H1 (cell line): ENCODE measurements at regions not wholly inside any gene's neighbourhood (a gene's known extent, or its start where the extent isn't known, plus 50 kb on each side); places are given as distances from the start of the nearest gene placed in this dataset.

Source experiments
- CTCF ChIA-PET: fragments of 300-600 bp; sonication (Branson Sonifier 250); formaldehyde crosslinking; loops from one replicate; lab custom pipeline; 2021; ENCODE audit not compliant: partially characterized antibody; lab: Charles Lee
- POLR2A ChIA-PET: fragments of 300-600 bp; sonication (Branson Sonifier 250); formaldehyde crosslinking; loops from one replicate; lab custom pipeline; 2021; ENCODE audit warnings: inconsistent platforms; ENCODE audit not compliant: partially characterized antibody; lab: Charles Lee
- DNase-seq, 2 experiments: peaks; one replicate each; pipeline versions ENCODE4 v3.0.0 to v3.0.0-alpha.2; 2010 to 2022; ENCODE audit warnings: low spot score in 2 of 2, low read depth in 1 of 2, mixed read lengths in 1 of 2
- FAIRE-seq: peaks from 2 replicates; lab custom pipeline; 2011; peaks lifted over from hg19 to GRCh38; lab: Jason Lieb, UNC
- H2AFZ ChIP-seq: 2 replicates; pipeline ENCODE4 v1.8.1; 2012; ENCODE audit warnings: low read length, inconsistent platforms
- H2AK5ac ChIP-seq: 2 replicates; pipeline ENCODE4 v1.6.1; 2013; ENCODE audit warnings: low read depth, low read length
- H2BK120ac ChIP-seq: replicated peaks from 2 replicates; pipeline ENCODE3; 2013; ENCODE audit warnings: low read depth, low read length, inconsistent platforms
- H2BK12ac ChIP-seq: 2 replicates; pipeline ENCODE4 v1.6.1; 2013; ENCODE audit warnings: low read depth, low read length
- H2BK15ac ChIP-seq: 2 replicates; pipeline ENCODE4 v1.6.1; 2013; ENCODE audit warnings: low read length
- H2BK20ac ChIP-seq: 2 replicates; pipeline ENCODE4 v1.6.1; 2013; ENCODE audit warnings: low read length
- H2BK5ac ChIP-seq: 2 replicates; pipeline ENCODE4 v1.6.1; 2013; ENCODE audit warnings: low read depth, low read length
- H3K14ac ChIP-seq: 2 replicates; pipeline ENCODE4 v1.6.1; 2013; ENCODE audit warnings: inconsistent platforms; ENCODE audit not compliant: insufficient read length
- H3K18ac ChIP-seq: 2 replicates; pipeline ENCODE4 v1.6.1; 2013; ENCODE audit warnings: low read length; ENCODE audit errors: extremely low read depth
- H3K23ac ChIP-seq: 2 replicates; pipeline ENCODE4 v1.6.1; 2013; ENCODE audit warnings: inconsistent platforms; ENCODE audit not compliant: insufficient read length
- H3K23me2 ChIP-seq: 2 replicates; pipeline ENCODE4 v1.6.1; 2013; ENCODE audit warnings: low read depth, low read length
- H3K27ac ChIP-seq: 2 replicates; pipeline ENCODE4 v1.6.1; 2011; ENCODE audit warnings: low read depth, low read length, inconsistent platforms
- H3K27me3 ChIP-seq, 4 experiments: replicated peaks in 1 of 4; 1 replicate in 1 of 4; 2 replicates in 3 of 4; pipeline versions ENCODE4 v1.6.1 to v1.8.1; 2011 to 2013; ENCODE audit warnings: low read length in 3 of 4, mild to moderate bottlenecking in 3 of 4, inconsistent platforms in 2 of 4, mixed read lengths in 2 of 4, moderate library complexity in 1 of 4; ENCODE audit not compliant: control insufficient read depth in 3 of 4, insufficient read depth in 3 of 4; ENCODE audit errors: extremely low read depth in 1 of 4
- H3K36me3 ChIP-seq, 4 experiments: 2 replicates each; pipeline versions ENCODE4 v1.6.1 to v1.8.1; 2011 to 2013; ENCODE audit warnings: mild to moderate bottlenecking in 4 of 4, low read length in 3 of 4, moderate library complexity in 2 of 4, control low read depth in 1 of 4, inconsistent platforms in 1 of 4; ENCODE audit not compliant: insufficient read depth in 4 of 4, control insufficient read depth in 2 of 4
- H3K4ac ChIP-seq: replicated peaks from 2 replicates; pipeline ENCODE3; 2013; ENCODE audit warnings: low read length, low read depth, mixed read lengths, inconsistent platforms; ENCODE audit not compliant: insufficient read length
- H3K4me1 ChIP-seq, 4 experiments: replicated peaks in 1 of 4; 1 replicate in 1 of 4; 2 replicates in 3 of 4; pipeline versions ENCODE4 v1.6.1 to v1.8.1; 2011 to 2013; ENCODE audit warnings: low read length in 3 of 4, inconsistent platforms in 2 of 4, mixed read lengths in 1 of 4; ENCODE audit not compliant: insufficient read depth in 4 of 4, control insufficient read depth in 3 of 4
- H3K4me2 ChIP-seq, 2 experiments: 2 replicates each; pipeline versions ENCODE4 v1.6.1 to v1.8.1; 2011 to 2013; ENCODE audit warnings: low read depth in 2 of 2, low read length in 2 of 2, control low read depth in 1 of 2, inconsistent platforms in 1 of 2, mild to moderate bottlenecking in 1 of 2; ENCODE audit not compliant: insufficient read depth in 1 of 2
- H3K4me3 ChIP-seq, 4 experiments: fragments of 200-600, 300-600 bp in 1 of 4; sonication (generic), shearing (Covaris generic), sonication (Bioruptor Twin) in 1 of 4; 2 replicates each; pipeline versions ENCODE4 v1.5.1 to v1.8.1; 2011 to 2016; ENCODE audit warnings: low read length in 4 of 4, low read depth in 3 of 4, control low read depth in 2 of 4, inconsistent platforms in 2 of 4, mild to moderate bottlenecking in 2 of 4, mixed read lengths in 1 of 4, moderate library complexity in 1 of 4; ENCODE audit not compliant: insufficient read depth in 2 of 4; ENCODE audit errors: extremely low read depth in 1 of 4
- H3K56ac ChIP-seq: replicated peaks from 2 replicates; pipeline ENCODE3; 2013; ENCODE audit warnings: low read depth, mild to moderate bottlenecking, mixed read lengths, low read length, inconsistent platforms; ENCODE audit not compliant: insufficient read length
- H3K79me1 ChIP-seq: 2 replicates; pipeline ENCODE4 v1.6.1; 2013; ENCODE audit warnings: low read depth, low read length, control low read depth
- H3K79me2 ChIP-seq, 2 experiments: 2 replicates each; pipeline versions ENCODE4 v1.6.1 to v1.8.1; 2012 to 2013; ENCODE audit warnings: low read length in 2 of 2, mild to moderate bottlenecking in 2 of 2, inconsistent platforms in 1 of 2; ENCODE audit not compliant: insufficient read depth in 2 of 2, control insufficient read depth in 1 of 2
- H3K9ac ChIP-seq, 4 experiments: replicated peaks in 1 of 4; 1 replicate in 1 of 4; 2 replicates in 3 of 4; pipeline versions ENCODE4 v1.6.1 to v1.8.1; 2011 to 2013; ENCODE audit warnings: low read depth in 3 of 4, low read length in 3 of 4, control low read depth in 2 of 4, mild to moderate bottlenecking in 2 of 4, moderate library complexity in 2 of 4, inconsistent platforms in 1 of 4; ENCODE audit errors: extremely low read depth in 1 of 4
- H3K9me3 ChIP-seq, 2 experiments: 2 replicates each; pipeline versions ENCODE4 v1.6.1 to v1.8.1; 2012 to 2013; ENCODE audit warnings: mild to moderate bottlenecking in 2 of 2, moderate library complexity in 2 of 2, control low read depth in 1 of 2, inconsistent platforms in 1 of 2, low read depth in 1 of 2, low read length in 1 of 2, mixed read lengths in 1 of 2; ENCODE audit not compliant: insufficient read depth in 2 of 2
- H4K20me1 ChIP-seq, 2 experiments: replicated peaks in 1 of 2; 2 replicates each; pipeline versions ENCODE3 to v1.8.1; 2011 to 2013; ENCODE audit warnings: inconsistent platforms in 2 of 2, low read length in 2 of 2, mild to moderate bottlenecking in 1 of 2; ENCODE audit not compliant: insufficient read depth in 2 of 2, control insufficient read depth in 1 of 2
- H4K5ac ChIP-seq: 2 replicates; pipeline ENCODE4 v1.6.1; 2013; ENCODE audit warnings: low read length, low read depth, mixed read lengths, inconsistent platforms; ENCODE audit not compliant: insufficient read length
- H4K8ac ChIP-seq: 2 replicates; pipeline ENCODE4 v1.8.0; 2013; ENCODE audit warnings: mild to moderate bottlenecking, moderate library complexity, low read length, inconsistent platforms; ENCODE audit not compliant: insufficient read depth; ENCODE audit errors: extremely low read depth
- H4K91ac ChIP-seq: replicated peaks from 2 replicates; pipeline ENCODE3; 2013; ENCODE audit warnings: low read length, mixed read lengths, inconsistent platforms; ENCODE audit not compliant: insufficient read length
- EP300 ChIP-seq, 2 experiments: IDR thresholded peaks; 1 replicate in 1 of 2; 2 replicates in 1 of 2; pipeline ENCODE4 v1.6.1; 2011 to 2012; ENCODE audit warnings: low read depth in 2 of 2, low read length in 2 of 2, mild to moderate bottlenecking in 2 of 2, borderline replicate concordance in 1 of 2, inconsistent platforms in 1 of 2, moderate library complexity in 1 of 2
- HDAC2 ChIP-seq, 2 experiments: fragments of 300-600 bp in 1 of 2; sonication (generic) in 1 of 2; IDR thresholded peaks; 2 replicates each; pipeline ENCODE4 v1.6.1; 2011 to 2012; ENCODE audit warnings: low read depth in 2 of 2, low read length in 2 of 2, mild to moderate bottlenecking in 2 of 2, moderate library complexity in 2 of 2, borderline replicate concordance in 1 of 2, inconsistent platforms in 1 of 2
- KDM1A ChIP-seq: fragments of 200-600, 300-600 bp; sonication (generic); IDR thresholded peaks from 2 replicates; pipeline ENCODE4 v1.7.1; 2016; ENCODE audit warnings: mild to moderate bottlenecking, low read length, borderline replicate concordance
- KDM4A ChIP-seq: IDR thresholded peaks from one replicate; pipeline ENCODE4 v1.7.1; 2012; ENCODE audit warnings: low read depth, mild to moderate bottlenecking, moderate library complexity, low read length, inconsistent platforms; ENCODE audit not compliant: severe bottlenecking
- RBBP5 ChIP-seq: IDR thresholded peaks from 2 replicates; pipeline ENCODE4 v1.7.1; 2012; ENCODE audit warnings: low read depth, mild to moderate bottlenecking, inconsistent platforms, low read length, moderate library complexity, borderline replicate concordance
- SIX5 ChIP-seq: IDR thresholded peaks from 2 replicates; pipeline ENCODE4 v1.6.1; 2011; ENCODE audit warnings: mild to moderate bottlenecking, low read depth, low read length
- SUZ12 ChIP-seq: fragments of 200-600 bp; sonication (generic); IDR thresholded peaks from 2 replicates; pipeline ENCODE4 v1.6.1; 2012; ENCODE audit warnings: mild to moderate bottlenecking, inconsistent platforms, low read length, moderate library complexity, mixed read lengths
- YY1 ChIP-seq: IDR thresholded peaks from 2 replicates; pipeline ENCODE4 v1.6.1; 2011; ENCODE audit warnings: low read depth, mild to moderate bottlenecking, low read length
- WGBS, 2 experiments: shearing (Covaris generic) in 1 of 2; methylation state at CpG; one replicate each; pipeline versions ENCODE4 v1.1.6 to v1.1.7; 2013 to 2015; ENCODE audit warnings: low lambda C conversion rate in 2 of 2, mixed read lengths in 2 of 2, inconsistent platforms in 1 of 2, low coverage in 1 of 2, missing lambda C conversion rate in 1 of 2; ENCODE audit not compliant: insufficient replicate concordance in 2 of 2, insufficient coverage in 1 of 2, insufficient read length in 1 of 2; ENCODE audit errors: extremely low coverage in 1 of 2, missing lambda C conversion rate in 1 of 2; 5-methylcytosine and 5-hydroxymethylcytosine counted together

GRCh38 chr11:69218271-69218682, 62.5 kb downstream of the SMIM38 start:
- 85% methylated on average over 8 of the region's 8 CpGs; no CpG with 5 or more reads in 1 of the 2 experiments for WGBS, 2 experiments
- H4K8ac ChIP-seq: no peak overlapping the region
- no peak overlapping the region for H3K9ac ChIP-seq
- no peak overlapping the region for H2BK12ac ChIP-seq
- no peak overlapping the region for H2AFZ ChIP-seq
- no peaks in the 10 kb centered on the region for H3K36me3 ChIP-seq
- ChIA-PET CTCF (no interaction called here), POLR2A (no interaction called here)
- FAIRE-seq: no peak
- H4K91ac ChIP-seq: no peak overlapping the region
- no peaks in the 10 kb centered on the region; the same call in 1 of the 2 replicates for H3K23me2 ChIP-seq
- no peak overlapping the region for H3K56ac ChIP-seq
- H2BK20ac ChIP-seq: no peak overlapping the region
- H3K14ac ChIP-seq: no peak overlapping the region
- H3K4ac ChIP-seq: no peak overlapping the region
- no peak overlapping the region for H2BK15ac ChIP-seq
- H3K4me3 ChIP-seq: no peak overlapping the region
- no peak overlapping the region for H3K23ac ChIP-seq
- H3K4me1 ChIP-seq: no peaks in the 10 kb centered on the region
- H2AK5ac ChIP-seq: no peak overlapping the region
- H2BK5ac ChIP-seq: no peak overlapping the region
- DNase-seq: peak in 1 of 2 experiments; percentile 29
- no peak overlapping the region for H2BK120ac ChIP-seq
- no peaks in the 10 kb centered on the region for H3K79me1 ChIP-seq
- H3K27me3 ChIP-seq: no peaks in the 10 kb centered on the region
- no peak overlapping the region for H3K4me2 ChIP-seq
- no peak overlapping the region for H3K27ac ChIP-seq
- no peaks in the 10 kb centered on the region for H4K20me1 ChIP-seq
- H3K79me2 ChIP-seq: no peaks in the 10 kb centered on the region
- H4K5ac ChIP-seq: no peak overlapping the region
- no peak overlapping the region for H3K18ac ChIP-seq
- H3K9me3 ChIP-seq: no peaks in the 10 kb centered on the region
- TF ChIP-seq YY1 (no peak), EP300 (IDR thresholded peaks at IDR 0.05; ENCODE audit: borderline replicate concordance in 1 of 2, low read depth in 2 of 2, low read length in 2 of 2) (no peak), HDAC2 (IDR thresholded peaks at IDR 0.05; ENCODE audit: borderline replicate concordance in 1 of 2, low read depth in 2 of 2, low read length in 2 of 2) (no peak), KDM4A (no peak), SIX5 (no peak), RBBP5 (no peak), KDM1A (no peak), SUZ12 (no peak)
